ENCODE measurements at regions not wholly inside any gene's neighbourhood (a gene's known extent, or its start where the extent isn't known, plus 50 kb on each side); places are given as distances from the start of the nearest gene placed in this dataset.
"Not testable (repeated sequence)": the region's sequence is repeated elsewhere in the genome, so short reads cannot be mapped to it uniquely, and the experiment has no call there.

DNA sequence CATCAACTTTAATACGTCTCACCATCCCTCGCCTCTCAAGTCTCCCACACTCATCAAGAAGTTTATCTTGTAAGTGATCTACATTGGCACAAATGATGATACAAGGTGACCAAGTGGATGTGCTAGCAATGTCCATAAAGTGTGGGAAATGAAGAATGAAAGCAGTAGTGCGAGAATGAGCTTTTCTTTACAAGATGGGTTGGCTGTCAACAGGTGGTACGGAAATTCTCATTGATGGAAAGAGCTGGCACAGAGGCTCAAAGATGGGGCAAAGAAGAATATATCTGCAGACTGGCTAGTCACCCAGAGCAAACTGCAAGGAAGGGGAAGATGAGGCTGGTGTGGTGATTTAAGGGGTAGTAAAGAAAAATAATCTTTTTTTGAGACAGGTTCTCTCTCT, 640.8 kb downstream of the MAT2B start:
- TF ChIP-seq, protein P1, sequence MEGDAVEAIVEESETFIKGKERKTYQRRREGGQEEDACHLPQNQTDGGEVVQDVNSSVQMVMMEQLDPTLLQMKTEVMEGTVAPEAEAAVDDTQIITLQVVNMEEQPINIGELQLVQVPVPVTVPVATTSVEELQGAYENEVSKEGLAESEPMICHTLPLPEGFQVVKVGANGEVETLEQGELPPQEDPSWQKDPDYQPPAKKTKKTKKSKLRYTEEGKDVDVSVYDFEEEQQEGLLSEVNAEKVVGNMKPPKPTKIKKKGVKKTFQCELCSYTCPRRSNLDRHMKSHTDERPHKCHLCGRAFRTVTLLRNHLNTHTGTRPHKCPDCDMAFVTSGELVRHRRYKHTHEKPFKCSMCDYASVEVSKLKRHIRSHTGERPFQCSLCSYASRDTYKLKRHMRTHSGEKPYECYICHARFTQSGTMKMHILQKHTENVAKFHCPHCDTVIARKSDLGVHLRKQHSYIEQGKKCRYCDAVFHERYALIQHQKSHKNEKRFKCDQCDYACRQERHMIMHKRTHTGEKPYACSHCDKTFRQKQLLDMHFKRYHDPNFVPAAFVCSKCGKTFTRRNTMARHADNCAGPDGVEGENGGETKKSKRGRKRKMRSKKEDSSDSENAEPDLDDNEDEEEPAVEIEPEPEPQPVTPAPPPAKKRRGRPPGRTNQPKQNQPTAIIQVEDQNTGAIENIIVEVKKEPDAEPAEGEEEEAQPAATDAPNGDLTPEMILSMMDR (IDR thresholded peaks at IDR 0.05; ENCODE audit: borderline replicate concordance, insufficient read depth, low read depth, low read length), result no peak
- no peak overlapping the region for H3K4me3 ChIP-seq (ENCODE audit: low read depth, low read length)

DNA sequence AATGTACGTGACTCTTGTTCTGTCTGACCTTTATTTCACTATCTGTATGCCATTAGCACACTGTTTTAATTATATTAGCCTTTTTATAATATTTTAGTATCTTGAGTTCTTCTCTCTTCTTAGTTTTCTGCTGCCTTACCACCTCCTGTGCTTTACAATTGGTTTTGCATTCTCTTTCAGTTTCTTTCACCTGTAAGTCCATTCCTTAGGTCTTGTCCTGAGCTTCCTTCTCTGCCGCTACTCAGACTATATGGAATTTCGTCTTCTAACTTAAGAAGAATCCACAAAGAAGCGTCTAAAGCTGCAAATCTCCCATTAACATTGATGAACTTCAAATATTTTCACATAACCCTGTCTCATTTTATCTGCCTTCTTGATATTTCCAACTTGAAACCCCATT, 642.9 kb downstream of the MAT2B start:
- TF ChIP-seq, protein P1 (IDR thresholded peaks at IDR 0.05; ENCODE audit: borderline replicate concordance, insufficient read depth, low read depth, low read length), result no peak
- no peak overlapping the region for H3K4me3 ChIP-seq (ENCODE audit: low read depth, low read length)

DNA sequence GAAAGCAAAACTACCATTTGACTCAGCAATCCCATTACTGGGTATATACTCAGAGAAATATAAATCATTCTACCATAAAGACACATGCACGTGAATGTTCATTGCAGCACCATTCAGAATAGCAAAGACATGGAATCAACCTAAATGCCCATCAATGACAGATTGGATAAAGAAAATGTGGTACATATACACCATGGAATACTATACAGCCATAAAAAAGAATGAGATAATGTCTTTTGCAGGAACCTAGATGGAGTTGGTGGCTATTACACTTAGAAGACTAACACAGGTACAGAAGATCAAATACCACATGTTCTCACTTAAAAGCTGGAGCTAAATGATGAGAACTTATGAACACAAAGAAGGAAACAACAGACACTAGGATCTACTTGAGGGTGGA, 647.1 kb downstream of the MAT2B start:
- H3K4me3 ChIP-seq (ENCODE audit: low read depth, low read length), result not testable (repeated sequence)

DNA sequence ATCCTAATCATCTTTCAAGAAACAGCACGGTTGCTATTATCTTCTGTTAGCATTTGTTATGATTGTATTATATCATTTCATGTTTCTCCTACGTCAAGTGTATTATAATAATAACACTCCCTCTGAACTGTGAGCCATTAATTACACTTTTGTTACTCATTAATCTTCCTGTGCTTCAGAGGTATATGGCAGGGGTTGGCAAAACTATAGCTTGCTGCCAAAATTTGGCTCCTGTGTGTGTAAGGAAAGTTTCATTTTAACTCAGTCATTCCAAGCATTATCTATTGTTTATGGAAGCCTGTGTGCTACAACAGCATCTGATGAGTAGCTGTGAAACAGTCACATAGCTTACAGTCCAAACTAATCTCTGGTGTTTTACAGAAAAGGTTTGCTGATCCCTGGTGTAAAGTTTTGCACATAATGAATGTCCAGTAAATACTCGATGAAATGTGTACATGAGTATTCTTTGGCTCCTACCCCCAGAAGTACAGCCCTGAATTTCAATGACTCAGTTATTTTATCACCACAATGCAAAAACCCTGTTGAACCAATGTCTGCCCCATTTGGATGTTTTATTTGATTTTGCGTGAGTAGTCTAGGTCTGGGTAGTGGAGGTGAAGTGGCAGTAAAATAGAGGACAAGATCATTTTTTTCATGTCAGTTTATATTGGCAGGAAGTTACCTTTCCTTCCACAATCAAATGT, 648.2 kb downstream of the MAT2B start:
- TF ChIP-seq, protein P1 (IDR thresholded peaks at IDR 0.05; ENCODE audit: borderline replicate concordance, insufficient read depth, low read depth, low read length), result no peak
- no peak overlapping the region for H3K4me3 ChIP-seq (ENCODE audit: low read depth, low read length)

DNA sequence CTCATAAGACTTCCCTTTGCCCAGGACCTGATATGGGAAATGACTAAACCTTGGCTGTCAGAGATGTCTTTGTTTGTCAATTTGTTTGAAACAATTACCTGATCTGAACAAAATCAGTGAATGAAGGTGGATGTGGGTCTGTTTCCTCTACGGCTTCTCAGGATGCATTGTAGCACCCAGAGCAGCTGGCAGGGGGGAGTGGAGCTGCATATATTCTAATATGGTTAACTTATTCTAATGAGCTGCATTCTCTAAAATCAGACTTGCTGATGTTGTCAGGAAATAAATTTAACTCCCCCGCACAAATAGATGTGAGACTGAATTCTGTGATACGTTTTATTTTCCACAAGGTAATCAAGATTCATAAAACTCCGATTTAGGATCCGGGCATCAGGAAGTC, 665.4 kb downstream of the MAT2B start:
- TF ChIP-seq, protein P1 (IDR thresholded peaks at IDR 0.05; ENCODE audit: borderline replicate concordance, insufficient read depth, low read depth, low read length), result no peak
- no peak overlapping the region for H3K4me3 ChIP-seq (ENCODE audit: low read depth, low read length)

DNA sequence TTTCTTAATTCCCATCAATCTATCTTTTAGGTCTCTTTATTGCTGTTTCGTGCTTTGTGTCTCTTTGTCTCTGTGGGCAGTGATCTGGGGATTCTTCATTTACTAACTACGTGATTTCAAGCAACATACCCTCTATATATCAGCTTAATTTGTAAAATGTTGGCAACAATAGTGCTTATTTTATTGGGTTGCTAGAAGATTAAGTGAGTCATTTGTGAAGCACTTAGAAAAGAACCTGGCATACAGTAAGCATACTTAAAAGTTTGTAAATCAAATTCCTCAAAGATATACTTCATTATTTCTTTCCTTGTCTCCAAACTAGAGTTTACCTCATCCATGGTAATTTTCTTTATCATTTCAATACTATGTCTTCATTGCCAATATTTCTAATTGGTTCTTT, 669.7 kb downstream of the MAT2B start:
- TF ChIP-seq, protein P1 (IDR thresholded peaks at IDR 0.05; ENCODE audit: borderline replicate concordance, insufficient read depth, low read depth, low read length), result no peak
- H3K4me3 ChIP-seq (ENCODE audit: low read depth, low read length), result no peak overlapping the region

DNA sequence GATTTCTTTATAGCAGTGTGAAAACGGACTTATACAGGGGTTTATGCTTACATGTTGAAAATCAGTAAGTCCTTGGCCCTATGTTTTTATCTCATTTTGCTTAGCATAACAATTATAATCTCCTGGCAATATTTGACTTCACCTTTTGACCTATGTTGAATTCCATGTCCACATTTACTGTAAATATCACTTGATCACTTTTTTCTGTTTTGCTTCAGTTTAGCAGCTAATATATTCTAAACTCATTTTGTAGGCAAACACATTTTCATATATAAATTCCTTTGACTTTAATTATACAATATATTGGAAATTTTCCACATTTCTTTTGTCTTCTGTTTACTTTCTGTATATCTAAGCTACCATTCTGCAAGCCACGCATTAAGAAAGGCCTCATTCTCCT, 674.0 kb downstream of the MAT2B start:
- TF ChIP-seq, protein P1 (IDR thresholded peaks at IDR 0.05; ENCODE audit: borderline replicate concordance, insufficient read depth, low read depth, low read length), result no peak

More for the DNA sequence above, 674.0 kb downstream of the MAT2B start:
- no peak overlapping the region for H3K4me3 ChIP-seq (ENCODE audit: low read depth, low read length)

Measured in GM12875 (cell line).